GM23248 (cell line): ENCODE measurements at regions not wholly inside any gene's neighbourhood (a gene's known extent, or its start where the extent isn't known, plus 50 kb on each side); places are given as distances from the start of the nearest gene placed in this dataset.

Experiments used
- EZH2 ChIP-seq: fragments of 200-600 bp; sonication (generic); IDR thresholded peaks from 2 replicates; pipeline ENCODE4 v1.6.1; 2018; ENCODE audit warnings: antibody characterized with exemption, mild to moderate bottlenecking; ENCODE audit not compliant: insufficient read depth, poor library complexity, severe bottlenecking
- EZH2phosphoT487 ChIP-seq: fragments of 200-600 bp; sonication (generic); IDR thresholded peaks from 2 replicates; pipeline ENCODE4 v1.6.1; 2018; ENCODE audit warnings: antibody characterized with exemption, moderate library complexity, mild to moderate bottlenecking, low read depth; ENCODE audit not compliant: insufficient read depth

- TF ChIP-seq EZH2 (no peak), EZH2phosphoT487 (no peak)
Measured at GRCh38 chr9:118366228-118366627, 662.0 kb downstream of the TLR4 start.
